ENCODE measurements at regions not wholly inside any gene's neighbourhood (a gene's known extent, or its start where the extent isn't known, plus 50 kb on each side); places are given as distances from the start of the nearest gene placed in this dataset.

DNA sequence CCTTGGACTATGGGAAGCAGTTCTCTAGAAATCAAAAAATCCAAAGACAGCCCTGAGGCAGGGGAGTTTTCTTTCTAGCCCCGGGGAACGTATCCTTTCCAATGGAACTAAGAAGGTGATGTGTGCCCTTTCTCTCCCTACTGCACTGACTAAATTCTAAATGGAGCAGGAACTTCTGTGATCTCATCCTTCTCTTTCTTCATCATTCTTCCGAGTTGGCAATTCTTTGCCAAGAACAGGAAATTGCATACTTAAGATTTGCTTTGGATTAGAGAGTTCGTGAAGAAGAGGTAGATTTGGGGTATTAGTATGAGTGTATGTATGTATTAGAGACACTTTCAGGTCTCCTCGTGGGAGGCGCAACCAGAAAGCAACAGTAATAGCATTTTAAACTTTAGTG lies 178.0 kb upstream of the PIK3R1 start:
- H3K4me3 ChIP-seq: no peak overlapping the region
- TF ChIP-seq CTCF (IDR thresholded peaks at IDR 0.05): no peak
- TF ChIP-seq EP300 (IDR thresholded peaks at IDR 0.05): no peak
- TF ChIP-seq POLR2A (IDR thresholded peaks at IDR 0.05): no peak
- no peaks in the 10 kb centered on the region for H3K9me3 ChIP-seq
- DNase-seq: no peak
- H3K27me3 ChIP-seq: no peaks in the 10 kb centered on the region
- no peak overlapping the region for H3K27ac ChIP-seq
- intact Hi-C loops (cut with DNase I): no loop called here
- 79 to 85% (median 81%) methylated on average over 6 of the region's 6 CpGs for WGBS, 3 donors
- H3K36me3 ChIP-seq: no peaks in the 10 kb centered on the region
- H3K4me1 ChIP-seq (ENCODE audit: insufficient read depth): no peaks in the 10 kb centered on the region

- Histone ChIP-seq H3K27ac (no peak overlapping the region), H3K36me3 (no peaks in the 10 kb centered on the region), H3K4me1 (ENCODE audit: insufficient read depth) (no peaks in the 10 kb centered on the region), H3K27me3 (no peaks in the 10 kb centered on the region), H3K4me3 (no peak overlapping the region), H3K9me3 (no peaks in the 10 kb centered on the region)
- intact Hi-C loops (cut with DNase I): no loop called here
- DNase-seq: peak in 4 of 5 donors; percentile 28 to 48 (median 41)
- WGBS, 3 donors: 89 to 91% (median 91%) methylated on average over 4 of the region's 4 CpGs
- TF ChIP-seq POLR2A (IDR thresholded peaks at IDR 0.05): no peak
- TF ChIP-seq CTCF (IDR thresholded peaks at IDR 0.05): no peak
- no peak for TF ChIP-seq EP300 (IDR thresholded peaks at IDR 0.05)
These were observed 181.5 kb upstream of the PIK3R1 start for GRCh38 chr5:68033961-68034571.

- Histone ChIP-seq H3K36me3 (no peaks in the 10 kb centered on the region), H3K4me3 (no peak overlapping the region), H3K27me3 (no peaks in the 10 kb centered on the region), H3K4me1 (ENCODE audit: insufficient read depth) (no peaks in the 10 kb centered on the region), H3K27ac (no peak overlapping the region), H3K9me3 (no peaks in the 10 kb centered on the region)
- no peak for DNase-seq
- intact Hi-C loops (cut with DNase I): no loop called here
- 84 to 86% (median 85%) methylated on average over 5 of the region's 5 CpGs for WGBS, 3 donors
- TF ChIP-seq POLR2A (IDR thresholded peaks at IDR 0.05) (no peak), CTCF (IDR thresholded peaks at IDR 0.05) (no peak), EP300 (IDR thresholded peaks at IDR 0.05) (no peak)
These were observed 182.5 kb upstream of the PIK3R1 start for GRCh38 chr5:68033029-68033428.

GRCh38 chr5:68032216-68032762 lies 183.3 kb upstream of the PIK3R1 start:
- Histone ChIP-seq H3K9me3 (no peaks in the 10 kb centered on the region), H3K27me3 (no peaks in the 10 kb centered on the region), H3K4me1 (ENCODE audit: insufficient read depth) (no peaks in the 10 kb centered on the region), H3K36me3 (no peaks in the 10 kb centered on the region), H3K4me3 (no peak overlapping the region), H3K27ac (no peak overlapping the region)
- intact Hi-C loops (cut with DNase I): no loop called here
- TF ChIP-seq POLR2A (IDR thresholded peaks at IDR 0.05) (no peak), CTCF (IDR thresholded peaks at IDR 0.05) (no peak), EP300 (IDR thresholded peaks at IDR 0.05) (no peak)
- WGBS, 3 donors: 90 to 95% (median 92%) methylated on average over 5 of the region's 5 CpGs
- no peak for DNase-seq
